NCI-H1105 (cell line): ENCODE measurements at regions not wholly inside any gene's neighbourhood (a gene's known extent, or its start where the extent isn't known, plus 50 kb on each side); places are given as distances from the start of the nearest gene placed in this dataset.

Experiments
- DNase-seq: peaks from one replicate; lab custom pipeline; 2025; lab: John Stamatoyannopoulos, UW

DNA sequence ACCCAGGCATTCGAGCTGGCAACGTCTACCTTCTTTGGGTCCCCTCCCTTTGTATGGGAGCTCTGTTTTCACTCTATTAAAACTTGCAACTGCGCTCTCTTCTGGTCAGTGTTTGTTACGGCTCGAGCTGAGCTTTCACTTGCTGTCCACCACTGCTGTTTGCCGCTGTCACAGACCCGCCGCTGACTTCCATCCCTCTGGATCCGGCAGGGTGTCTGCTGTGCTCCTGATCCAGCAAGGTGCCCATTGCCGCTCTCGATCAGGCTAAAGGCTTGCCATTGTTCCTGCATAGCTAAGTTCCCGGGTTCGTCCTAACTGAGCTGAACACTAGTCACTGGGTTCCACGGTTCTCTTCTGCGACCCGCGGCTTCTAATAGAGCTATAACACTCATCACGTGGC is 183.5 kb upstream of the GALNTL6 start:
- DNase-seq: no peak

DNA sequence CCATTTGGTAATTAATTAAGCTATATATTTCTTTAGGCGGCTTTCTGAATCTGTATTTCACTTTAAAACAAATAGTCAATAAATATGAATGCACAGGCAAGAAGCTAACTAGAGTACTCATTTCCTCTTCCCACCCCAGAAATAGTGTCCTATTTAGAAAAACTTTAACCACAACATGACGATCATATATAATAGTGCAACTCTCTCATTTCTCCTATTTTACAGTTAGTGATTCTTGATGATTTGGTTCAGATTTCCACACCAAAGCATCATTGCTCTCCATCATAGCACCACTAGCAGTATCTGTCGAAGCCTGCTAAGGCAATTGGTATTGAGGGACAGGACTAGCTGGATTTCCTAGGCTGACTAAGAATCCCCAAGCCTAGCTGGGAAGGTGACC is 184.0 kb upstream of the GALNTL6 start:
- DNase-seq: no peak

DNA sequence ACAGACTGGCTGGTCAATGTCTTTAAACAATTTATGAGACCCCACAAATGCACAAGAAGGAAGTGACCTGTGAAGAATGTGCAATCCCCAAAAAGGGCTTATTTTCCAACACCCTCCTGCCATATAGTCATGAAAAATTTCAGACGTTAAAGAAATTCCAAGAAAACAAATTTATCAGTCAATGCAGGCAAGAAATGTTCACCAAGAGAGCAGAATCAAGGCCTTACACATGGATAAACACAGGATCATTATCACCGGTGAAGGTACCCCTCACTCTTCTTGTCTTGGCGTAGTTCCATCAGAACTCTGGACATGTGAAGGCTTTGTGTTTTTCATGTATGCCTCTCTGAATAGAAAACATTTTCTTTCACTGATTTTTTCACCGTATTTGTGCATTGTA is 186.7 kb upstream of the GALNTL6 start:
- DNase-seq: no peak

DNA sequence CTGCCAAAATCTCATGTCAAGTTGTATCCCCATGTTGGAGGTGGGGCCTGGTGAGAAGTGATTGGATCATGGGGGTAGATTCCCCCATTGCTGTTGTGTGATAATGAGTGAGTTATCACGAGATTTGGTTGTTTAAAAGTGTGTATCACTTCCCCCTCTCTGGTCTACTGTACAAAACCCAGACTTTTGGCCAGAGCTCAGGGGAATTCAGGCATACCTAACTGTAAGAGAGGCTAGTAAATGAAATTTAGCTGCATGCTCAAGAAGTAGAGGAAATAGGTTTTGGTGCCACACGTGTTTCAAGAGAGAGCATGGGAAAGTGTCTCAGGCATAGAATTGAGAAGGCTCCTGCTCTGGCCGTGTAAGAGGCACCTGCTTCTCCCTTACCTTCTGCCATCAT is 190.5 kb upstream of the GALNTL6 start:
- DNase-seq: no peak

DNA sequence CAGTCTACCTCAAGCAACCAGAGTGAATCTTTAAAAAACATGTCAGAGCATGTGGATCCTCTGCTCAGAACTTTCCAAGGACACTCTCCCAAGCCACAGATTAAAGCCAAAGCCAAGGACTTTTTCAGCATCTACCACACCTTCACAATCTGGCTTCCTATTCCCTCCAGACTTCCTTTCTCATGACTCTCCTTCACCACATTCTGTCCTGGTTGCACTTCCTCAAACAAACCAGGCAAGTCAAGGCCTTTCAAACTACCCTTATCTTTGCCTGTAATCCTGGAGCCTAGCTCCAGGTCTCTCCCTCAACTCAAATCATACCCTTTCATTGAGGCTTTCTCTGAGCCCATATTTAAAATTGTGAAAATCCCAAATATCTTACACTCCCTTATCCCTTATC is 191.6 kb upstream of the GALNTL6 start:
- no peak for DNase-seq

DNA sequence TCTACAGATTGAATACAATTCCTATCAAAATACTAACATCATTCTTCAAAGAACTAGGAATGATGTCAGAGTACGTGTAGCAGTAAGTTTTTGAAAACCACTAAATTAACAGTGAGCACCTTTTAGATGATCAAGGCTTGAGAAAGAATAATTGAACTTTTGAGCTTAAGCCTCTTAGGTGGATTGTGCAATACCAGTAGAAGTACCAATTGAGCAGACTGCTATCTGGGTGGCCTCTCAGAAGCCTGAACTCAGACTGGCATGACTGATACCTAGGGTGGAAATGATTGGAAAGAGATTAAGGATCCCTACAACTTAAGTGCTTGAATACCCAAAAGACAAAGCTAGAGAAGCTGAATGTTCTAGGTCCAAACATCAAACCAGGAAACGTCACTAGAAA is 200.3 kb upstream of the GALNTL6 start:
- no peak for DNase-seq

DNA sequence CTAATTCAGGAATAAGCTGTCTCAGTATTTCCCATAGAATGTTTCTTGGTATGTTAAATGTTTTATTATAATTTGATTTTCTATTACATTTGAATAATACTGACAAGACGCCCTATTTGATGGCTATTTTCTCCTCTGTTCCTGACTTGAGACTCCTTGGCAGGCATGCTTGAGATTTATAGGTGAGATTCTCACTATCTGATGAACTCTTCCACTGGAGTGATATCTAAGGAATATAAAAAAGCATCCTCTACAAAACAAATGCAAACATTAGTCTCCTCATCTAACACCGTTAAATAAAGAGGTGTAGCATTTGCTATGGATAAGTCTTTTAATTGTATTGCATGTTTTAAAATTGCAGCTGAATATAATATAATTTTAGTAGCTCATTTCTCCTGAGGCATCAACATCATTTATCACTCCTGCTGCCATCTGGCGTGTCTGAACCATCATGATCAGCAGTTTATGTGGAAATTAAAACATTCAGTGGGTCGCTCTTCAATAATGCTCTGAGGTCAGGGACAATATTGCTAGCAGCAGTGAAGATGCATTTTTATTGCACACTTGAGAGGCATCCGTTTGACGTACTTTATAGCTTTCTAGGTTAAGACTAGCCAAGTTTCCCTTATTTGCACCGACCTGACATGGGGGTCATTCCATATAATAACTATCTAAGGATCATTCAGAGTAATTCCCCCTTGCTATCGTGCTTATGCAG is 210.4 kb upstream of the GALNTL6 start:
- no peak for DNase-seq

DNA sequence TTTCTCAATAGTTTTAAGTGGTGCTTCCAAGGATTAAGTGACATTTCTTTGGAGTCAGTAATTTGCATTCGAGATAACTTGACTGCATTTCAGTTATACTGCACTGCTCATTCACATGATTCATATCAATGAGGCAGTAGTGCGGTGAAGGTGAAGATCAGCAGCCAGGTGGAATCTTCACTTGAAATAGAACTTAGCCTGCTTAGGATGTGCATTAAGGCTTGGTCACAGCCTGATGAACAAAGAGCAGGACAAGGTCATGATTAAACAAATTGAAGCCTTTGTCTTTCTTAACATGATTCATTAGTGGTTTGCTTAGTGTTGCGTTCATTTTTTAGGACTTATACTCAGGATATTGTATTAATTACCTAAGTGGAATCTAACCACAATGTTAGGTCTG is 212.1 kb upstream of the GALNTL6 start:
- no peak for DNase-seq

DNA sequence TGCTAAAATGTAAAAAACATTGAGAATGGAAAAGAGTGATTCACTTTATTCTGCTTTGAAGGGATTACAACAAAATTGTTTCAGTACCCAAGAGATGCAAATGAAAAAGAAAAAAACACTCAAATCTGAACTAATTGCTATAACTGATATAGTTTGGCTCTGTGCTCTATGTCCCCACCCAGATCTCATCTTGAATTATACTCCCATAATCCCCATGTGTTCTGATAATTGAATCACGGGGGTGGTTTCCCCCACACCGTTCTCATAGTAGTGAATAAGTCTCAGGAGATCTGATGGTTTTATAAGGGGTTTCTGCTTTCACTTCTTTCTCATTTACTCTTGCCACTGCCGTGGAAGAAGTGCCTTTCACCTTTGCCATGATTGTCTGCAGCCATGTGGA is 213.6 kb upstream of the GALNTL6 start:
- no peak for DNase-seq

DNA sequence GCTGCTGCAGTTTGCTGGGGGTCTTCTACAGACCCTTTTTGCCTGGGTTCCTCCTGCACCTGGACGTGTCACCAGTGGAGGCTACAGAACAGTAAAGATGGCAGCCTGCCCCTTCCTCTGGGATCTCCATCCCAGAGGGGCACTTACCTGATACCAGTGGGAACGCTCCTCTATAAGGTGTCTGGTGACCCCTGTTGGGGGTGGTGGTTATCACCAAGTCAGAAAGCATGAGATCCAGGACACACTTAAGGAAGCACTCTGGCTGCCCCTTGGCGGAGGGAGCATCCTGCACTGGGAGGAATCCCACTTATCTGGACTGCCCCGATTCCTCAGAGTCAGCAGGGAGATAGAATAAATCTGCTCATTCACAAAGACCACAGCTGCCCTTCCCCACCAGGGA is 218.9 kb upstream of the GALNTL6 start:
- no peak for DNase-seq

DNA sequence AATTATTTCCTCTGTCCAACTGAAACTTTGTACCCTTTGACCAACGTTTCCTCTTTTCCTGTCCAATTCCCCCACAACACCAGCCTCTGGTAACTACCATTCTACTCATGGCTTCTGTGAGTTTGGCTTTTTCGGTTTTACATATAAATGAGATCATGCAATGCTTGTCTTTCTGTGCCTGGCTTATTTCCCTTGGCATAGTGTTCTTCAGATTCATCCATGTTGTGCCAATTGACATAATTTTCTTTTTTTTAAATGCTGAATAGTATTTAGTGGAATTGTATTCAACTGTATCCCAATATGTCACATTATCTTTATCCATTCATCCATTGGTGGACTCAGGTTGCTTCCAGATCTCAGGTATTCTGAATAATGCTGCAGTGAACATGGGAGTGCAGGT is 222.5 kb upstream of the GALNTL6 start:
- no peak for DNase-seq

DNA sequence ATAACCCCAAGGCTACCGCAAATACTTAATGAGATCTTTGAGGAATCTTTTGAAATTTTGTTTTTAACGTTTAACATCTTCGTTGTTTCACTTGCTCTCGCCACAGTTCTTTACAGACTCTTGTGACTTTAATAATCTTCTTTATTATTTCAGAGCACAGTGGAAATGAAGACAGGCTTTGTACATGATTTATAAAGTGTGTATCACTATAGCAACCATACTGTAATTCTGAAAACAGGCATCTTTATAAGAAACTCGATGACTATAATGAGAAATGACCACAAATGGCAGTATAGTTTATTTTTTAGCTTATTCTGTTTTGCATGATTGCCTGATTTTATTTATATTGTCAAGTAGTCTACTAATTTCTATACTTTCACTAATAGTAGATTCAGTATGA is 224.4 kb upstream of the GALNTL6 start:
- DNase-seq: no peak

DNA sequence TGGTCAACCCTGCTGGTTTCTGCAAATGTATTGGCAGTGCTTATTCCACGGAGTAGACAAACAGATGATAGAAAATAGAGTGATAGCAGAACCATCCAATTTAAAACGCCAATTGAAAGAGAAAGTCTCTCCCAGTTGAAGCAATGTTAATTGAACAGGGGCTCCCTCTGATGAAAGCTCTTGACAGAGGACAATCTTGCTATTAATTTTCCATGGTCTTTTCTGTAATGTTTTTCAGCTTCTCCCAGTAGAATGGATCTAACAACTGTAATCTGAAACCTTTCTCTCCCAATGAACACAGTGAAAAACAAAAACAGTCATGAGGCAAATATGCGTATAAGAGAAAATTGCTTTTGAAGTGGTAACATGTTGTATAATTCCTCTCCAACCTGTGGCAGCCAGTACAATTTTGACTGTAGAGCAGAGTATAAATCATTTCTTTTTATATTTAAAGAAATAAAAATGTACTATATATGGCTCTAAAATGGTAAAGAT is 225.1 kb upstream of the GALNTL6 start:
- DNase-seq: peak; percentile 48

DNA sequence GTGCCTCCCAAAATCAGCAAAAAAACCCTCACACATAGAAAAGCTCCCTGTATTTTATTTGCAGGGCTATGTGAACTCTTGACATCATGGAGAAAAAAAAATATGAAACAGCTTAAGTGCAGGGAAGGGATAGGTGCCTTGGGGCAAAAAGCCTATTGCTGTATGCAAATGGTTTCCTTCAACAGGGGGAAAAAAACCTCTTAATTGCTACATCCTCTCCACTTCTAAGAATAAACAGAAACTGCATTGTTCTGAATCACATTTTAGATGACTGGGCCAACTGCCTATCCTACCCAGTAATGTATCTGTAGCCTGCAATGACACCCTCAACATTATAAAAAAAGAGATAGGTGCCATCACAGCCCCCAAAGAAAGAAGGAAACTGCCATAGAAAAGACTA is 229.4 kb upstream of the GALNTL6 start:
- DNase-seq: no peak

DNA sequence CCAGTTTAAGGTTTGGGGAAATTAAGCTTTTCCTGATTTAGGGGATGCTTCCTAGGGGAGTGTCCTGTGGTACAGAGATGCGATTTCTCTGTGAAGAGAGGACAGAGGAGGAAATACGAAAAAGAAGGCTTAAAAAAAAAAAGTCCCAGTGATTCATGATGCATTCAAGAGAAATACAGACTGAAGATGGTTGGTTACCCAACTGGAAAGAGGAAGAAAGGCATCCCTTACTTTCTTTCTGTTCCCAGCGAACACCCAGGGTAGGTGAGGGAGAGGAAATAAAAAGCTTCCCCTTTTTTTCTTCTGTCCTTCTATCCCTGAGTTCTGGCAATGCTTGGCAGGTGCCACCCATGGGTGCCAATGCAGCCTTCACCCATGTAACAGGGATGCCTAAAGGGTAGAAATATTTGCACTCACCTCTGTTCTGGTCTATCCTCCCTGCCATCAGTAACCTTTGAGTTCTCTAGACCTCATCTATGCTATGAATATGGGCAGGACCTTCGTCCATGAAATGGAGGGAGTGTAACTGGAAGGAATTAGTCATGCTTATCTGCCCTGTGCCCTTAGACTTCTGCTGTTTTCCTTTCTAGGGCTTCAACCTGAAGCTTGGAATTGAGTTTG is 230.1 kb upstream of the GALNTL6 start:
- DNase-seq: no peak

DNA sequence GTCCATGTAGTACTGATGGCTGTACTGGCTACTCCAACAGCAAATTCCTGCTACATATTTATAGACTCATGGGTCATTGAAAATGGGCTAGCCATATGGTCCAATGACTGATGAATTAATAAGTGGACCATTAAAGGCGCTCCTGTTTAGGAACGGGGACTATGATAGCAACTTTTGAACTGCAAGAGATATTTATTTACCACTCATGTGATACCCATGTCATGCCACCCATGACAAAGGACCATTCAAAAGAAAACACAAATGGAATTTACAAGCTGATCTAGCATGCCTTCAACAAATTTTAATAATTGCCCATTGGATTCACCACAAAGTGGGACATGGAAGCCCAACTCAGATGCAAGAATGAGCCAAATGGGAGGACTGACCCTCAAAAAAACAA is 240.0 kb upstream of the GALNTL6 start:
- no peak for DNase-seq

DNA sequence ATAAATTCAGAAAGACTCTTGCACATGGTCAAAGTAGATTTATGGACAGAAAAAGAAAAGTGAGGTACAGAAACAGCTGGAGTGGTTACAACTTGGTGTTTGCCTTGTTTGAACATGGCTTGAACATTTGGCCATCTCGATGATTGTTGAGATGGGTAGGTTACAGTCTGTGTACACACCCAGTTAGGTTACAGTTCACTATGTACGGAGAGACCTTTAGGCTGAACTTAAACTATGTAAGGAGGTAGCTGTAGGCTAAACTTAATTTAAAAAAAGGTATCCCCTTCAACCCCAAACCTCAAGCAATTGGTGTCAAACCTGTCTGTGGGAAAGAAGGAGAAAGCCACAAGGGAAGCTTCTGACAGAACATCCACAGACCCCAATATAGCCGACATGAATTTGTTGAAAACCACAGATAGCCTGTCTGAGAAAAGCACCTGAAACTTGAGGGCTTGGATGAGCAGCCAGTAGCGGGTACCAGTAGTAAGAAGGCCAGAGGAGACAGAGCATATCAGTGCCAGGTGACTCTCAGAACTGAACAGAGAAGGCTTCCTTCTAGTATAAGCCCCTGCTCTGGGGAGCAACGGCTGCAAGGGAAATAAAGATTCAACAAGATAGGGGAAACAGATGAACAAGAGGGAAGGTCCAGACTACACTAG is 247.9 kb upstream of the GALNTL6 start:
- no peak for DNase-seq

DNA sequence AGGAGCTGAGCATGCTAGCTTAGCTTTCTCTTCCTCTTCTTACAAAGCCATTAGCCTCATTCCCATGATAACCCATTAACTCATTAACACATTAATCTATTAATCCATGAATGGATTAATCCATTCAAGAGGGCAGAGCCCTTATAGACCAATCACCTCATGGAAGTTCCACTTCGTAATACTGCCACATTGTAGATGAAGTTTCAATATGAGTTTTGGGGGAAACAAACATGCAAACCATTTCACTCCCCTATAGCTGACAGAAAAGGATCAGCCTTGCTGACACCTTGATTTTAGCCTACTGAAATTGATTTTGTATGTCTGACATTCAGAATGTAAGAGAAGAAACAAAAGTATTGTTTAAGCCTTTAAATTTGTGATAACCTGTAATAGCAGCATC is 251.8 kb upstream of the GALNTL6 start:
- no peak for DNase-seq

DNA sequence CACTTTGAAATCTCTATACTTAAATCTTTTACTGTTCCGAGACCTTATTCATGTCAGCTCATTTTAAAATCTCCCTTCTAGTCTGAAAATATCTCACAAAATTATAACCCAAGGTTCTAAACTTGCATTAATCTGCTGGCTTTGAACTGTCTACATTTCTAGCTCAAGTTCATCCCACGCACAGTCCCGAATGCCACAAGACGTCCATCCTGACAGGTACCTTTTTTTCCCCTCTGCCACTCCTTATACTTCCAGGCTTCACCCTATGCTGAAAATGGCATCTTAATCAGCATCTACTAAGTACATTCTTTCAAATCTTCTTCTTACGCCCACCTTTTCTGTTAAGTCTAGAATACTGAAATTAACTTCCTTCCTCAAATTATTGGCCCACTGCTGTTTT is 259.2 kb upstream of the GALNTL6 start:
- DNase-seq: no peak

DNA sequence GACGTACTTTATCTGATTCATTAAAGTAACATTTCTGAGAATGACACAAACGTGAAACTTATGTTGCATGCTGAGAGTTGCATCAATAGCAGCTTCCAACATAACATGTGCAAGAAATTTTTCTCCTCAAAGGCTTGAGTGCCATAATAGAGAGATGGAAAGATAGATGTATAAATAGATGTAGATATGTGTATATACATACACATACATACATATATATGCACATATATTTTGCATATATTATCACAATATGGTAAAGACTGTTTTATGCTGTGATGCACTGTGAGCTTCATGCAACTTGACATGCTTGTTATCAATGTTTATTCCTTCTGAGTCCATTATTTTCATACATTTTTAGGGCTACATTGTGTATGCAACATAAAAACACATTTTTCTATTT is 270.6 kb upstream of the GALNTL6 start:
- no peak for DNase-seq

DNA sequence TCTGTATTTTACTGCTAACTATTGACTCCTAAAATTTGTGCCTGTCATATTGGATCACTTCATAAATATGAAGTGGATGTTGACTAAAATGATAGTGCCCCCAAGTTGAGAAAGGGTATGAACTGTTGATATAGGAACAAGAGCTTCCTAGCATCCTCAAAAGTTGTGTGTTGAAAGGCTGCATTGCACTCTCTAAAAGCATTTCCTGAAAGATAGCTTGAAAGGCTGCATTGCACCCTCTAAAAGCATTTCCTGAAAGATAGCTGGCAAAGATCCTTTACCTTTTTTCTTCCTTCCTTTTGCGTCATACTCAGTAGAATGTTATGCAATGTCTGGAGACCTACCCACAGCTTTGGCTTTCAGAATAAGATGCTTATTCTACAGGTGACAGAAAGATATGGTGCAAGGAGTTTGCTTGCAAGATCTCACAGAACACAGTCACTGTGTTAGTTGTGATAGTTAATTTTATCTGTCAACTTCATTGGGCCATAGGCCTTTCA is 274.6 kb upstream of the GALNTL6 start:
- no peak for DNase-seq

DNA sequence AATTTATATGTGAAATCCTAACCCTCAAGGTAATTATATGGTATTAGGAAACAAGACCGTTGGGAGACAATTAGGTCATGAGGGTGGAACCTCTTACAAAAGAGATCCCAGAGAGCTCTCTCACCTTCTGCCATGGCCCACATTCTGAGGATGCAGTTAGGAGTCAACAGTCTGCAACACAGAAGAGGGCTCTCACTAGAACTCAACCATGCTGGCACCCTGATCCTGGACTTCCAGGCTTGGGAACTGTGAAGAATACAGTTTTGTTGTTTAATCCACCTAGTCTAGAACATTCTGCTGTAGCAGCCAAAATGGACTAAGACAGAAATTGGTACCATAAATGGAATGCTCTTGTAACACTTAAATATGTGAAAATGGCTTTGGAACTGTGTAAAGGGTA is 278.8 kb upstream of the GALNTL6 start:
- no peak for DNase-seq

DNA sequence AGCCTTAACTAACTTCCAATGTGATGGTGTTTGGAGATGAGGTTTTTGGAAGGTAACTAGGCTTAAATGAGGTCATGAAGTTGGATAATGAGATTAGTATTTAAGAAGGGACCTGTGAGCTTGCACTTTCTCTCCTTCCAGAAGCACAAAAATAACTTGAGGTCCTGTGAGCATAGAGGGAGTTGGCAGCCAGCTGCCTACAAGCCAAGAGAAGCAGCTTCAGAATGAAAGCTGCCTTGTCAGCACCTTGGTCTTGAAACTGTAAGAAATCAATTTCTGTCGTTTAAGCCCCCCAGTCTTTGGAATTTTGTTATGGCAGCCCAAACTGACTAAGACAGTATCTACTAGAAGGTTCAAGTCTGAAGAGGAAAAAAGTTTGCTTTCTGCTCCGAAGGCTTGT is 280.2 kb upstream of the GALNTL6 start:
- DNase-seq: no peak
